ENCODE measurements at regions not wholly inside any gene's neighbourhood (a gene's known extent, or its start where the extent isn't known, plus 50 kb on each side); places are given as distances from the start of the nearest gene placed in this dataset.
A peak's percentile ranks its signal among the peaks of the same experiment; 100 is the strongest.

DNA sequence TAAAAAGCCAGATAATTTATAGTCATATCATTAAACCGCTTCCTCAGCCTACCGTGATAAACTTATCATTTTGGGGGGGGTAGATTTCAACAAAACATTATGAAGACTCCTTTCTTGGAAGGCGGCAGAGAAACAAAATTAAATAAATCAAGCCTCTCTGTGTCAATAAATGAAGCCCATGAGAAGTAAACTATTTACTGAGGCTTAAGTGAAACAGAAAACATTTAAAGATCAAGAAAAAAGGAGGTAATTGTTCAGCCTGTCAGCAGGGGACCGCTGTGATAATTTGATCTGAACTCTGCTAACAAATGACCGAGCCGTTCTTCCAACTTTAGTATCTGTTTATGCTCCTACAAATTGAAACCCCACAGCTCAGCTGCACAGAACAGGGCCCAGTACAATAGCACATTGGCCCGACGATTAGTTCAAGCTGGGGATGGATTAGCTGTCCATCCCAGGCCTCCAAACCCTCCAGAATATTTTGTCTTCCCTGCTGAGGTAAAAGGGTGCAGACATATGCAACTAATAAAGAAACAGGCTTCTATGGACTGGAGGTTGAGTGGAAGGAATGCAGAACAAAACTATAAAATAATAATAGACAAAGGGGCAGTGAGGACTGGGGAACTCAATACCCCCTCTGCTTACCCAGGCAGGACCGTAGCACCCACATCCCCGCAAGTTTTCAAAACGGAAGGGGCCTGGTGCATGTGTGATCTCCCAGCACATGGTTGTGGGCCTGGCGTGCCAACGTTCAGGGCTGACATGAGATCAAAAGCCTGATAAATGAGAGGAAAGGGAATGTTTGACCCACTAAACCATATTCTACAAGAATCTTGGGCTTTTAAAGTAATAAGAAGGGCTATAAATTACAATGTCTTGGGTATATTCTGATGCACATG is 298.1 kb upstream of the IRX5 start:
- DNase-seq (ENCODE audit: low read depth in 3 of 3, low spot score in 2 of 3) = no peak

DNA sequence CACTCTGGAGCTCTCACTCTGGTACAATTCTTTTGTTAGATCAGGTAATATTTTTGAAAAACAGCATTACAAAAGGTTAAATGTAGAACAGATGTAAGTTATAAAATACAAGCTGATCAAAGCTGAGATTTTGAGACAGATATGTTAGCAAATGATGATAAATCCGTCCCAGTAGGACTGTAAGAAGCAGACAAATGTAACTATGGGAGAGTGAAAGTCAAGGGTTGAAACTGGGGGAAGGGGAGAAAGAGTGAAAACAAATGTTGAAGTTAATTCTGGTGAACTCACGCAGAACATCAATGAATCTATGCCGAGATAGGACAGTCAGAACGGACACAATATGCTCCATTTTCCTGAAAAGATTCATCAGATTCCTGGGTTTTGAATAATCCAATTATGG is 298.9 kb upstream of the IRX5 start:
- peak in 1 of 3 donors; percentile 13 for DNase-seq (ENCODE audit: low read depth in 3 of 3, low spot score in 2 of 3)

DNA sequence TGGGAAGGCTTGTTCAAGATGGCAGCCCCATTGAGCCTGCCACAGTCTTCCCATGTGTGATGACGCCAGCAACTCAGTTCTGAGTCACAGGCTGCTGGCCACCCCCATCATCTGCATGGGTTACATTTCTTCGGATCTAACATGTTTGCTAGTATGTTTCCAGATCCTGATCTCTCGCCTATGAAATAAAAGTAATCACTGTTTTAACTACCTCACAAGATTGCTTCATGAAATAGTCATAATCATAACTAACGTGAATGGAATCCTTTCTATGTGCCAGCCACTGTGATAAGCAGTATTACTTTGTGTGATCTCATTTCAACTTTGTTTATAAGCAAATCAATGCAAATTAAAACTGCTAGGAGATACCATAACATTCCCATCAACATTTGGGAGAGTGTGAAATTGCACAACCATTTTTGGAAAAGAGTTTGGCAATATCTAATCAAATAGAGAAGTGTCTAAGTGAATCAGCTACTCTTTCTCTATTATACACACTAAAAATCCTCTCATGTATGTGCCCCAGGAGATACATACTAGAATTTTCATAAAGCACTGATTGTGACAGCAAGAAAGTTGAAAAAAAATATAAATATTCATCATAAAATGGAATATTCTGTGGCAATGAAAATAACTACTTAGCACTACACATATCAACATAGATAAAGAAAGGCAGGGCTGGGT is 300.2 kb upstream of the IRX5 start:
- DNase-seq (ENCODE audit: low read depth in 3 of 3, low spot score in 2 of 3) = no peak

DNA sequence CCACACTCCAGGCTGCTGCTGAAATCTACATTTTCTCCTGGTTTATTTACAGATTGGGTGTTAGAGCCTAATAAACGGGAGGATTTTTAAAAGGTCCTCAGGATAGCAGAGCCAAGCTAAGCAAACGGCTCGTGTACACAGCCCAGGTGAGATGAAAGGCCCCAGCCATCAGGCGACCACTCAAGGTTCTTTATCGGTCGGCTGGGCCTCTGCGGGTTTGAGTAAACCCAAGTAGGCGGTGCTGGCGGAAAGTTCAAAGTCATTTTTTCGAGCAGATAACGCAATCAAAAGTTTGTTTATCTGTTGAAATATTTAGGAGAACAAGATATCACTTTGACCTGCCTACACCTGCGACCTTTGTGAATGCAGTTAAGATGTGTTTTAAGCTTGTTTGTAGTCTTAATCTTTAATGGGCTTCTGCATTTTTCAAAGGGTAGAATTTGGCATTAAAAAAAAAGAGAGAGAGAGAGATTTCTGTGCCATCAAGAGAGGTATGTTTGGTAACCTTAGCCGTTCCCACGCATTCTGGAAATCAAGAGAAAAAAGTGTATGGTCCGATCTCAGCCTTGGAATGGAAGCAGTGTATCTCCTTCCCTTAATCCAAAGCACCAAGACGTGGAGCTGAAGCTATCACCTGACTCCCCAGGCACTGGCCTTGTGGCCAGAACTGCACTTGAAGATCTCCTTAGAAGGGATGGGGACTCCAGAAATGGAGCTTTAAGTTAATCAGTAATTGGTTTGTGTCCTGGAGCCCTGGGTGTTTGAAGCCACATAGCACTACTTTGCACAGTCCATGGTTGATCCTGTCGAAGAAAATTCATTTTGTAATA is 301.7 kb upstream of the IRX5 start:
- DNase-seq (ENCODE audit: low read depth in 3 of 3, low spot score in 2 of 3) = no peak

DNA sequence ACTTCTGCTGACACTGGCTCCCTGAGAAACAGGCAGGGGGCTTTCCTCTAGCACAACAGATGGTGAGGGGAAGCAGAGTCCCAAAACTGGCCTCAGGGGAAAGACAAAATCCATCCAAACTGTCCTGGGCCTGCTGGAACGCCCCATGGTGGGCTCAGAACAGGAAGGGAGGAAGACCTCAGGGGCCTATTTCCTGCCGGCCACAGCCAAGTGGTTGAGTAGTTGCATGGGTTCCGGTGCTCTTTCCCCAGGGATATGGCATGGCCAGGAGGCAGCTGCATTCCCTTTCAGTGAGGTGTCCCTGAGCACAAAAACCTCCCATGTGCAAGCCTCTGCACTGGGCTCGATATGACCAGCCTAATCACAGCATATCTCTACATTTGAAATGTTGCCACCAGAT is 303.0 kb upstream of the IRX5 start:
- no peak for DNase-seq (ENCODE audit: low read depth in 3 of 3, low spot score in 2 of 3)

DNA sequence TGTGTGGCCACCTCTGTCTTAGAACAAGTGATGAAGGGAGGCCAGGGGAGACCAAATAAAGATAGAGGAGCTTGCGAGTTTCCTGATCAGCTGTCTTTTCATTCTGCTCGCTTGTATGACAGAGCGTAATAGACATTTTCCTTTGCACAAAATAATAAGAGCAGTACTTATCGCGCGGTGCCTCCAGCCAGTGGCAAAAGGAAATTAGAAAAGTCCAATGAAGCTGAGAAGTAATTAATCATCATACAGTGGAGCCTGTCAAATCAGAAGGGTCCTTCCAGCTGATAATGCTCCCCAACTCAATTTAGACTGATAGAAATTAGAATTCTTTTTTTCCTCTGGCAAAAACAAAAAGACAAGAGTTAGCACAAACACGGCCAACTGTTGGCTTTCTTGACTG is 307.0 kb upstream of the IRX5 start:
- no peak for DNase-seq (ENCODE audit: low read depth in 3 of 3, low spot score in 2 of 3)

DNA sequence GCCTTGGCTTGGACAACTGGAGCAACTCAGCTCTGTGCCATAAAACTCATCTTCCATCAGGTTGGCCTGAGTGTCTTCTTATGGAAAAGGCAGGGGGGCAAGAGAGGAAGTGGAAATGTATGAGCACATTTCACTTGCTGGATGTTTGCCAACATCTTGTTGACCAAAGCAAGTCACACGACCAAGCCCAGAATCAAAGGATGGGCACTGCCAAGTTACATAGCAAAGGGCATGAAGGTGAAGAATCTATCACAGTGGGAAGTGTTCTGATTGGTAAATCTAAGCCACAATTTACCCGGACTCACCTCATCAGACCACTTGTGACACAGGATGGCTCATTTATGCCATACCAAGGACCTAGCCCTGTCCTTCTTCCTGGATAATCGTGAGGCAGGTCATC is 310.5 kb upstream of the IRX5 start:
- no peak for DNase-seq (ENCODE audit: low read depth in 3 of 3, low spot score in 2 of 3)

DNA sequence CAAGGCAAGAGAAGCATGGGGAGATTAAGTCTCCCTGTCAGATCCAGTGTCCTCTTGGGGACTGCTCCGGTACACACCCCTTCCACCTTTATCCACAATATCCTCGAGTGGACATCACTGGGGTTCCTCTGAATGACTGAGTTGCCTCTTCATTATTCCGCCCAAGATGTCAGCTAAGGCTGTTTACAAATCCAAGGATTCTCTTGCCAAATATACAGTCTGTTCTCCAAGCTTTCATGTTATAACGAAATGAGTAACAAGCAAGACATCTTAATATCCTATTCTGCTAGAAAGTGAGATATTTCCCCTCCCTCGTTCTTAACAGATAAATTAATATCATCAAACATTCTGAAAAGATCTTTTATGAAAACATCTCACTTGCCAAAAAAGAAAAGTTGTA is 314.1 kb upstream of the IRX5 start:
- DNase-seq (ENCODE audit: low read depth in 3 of 3, low spot score in 2 of 3) = no peak

DNA sequence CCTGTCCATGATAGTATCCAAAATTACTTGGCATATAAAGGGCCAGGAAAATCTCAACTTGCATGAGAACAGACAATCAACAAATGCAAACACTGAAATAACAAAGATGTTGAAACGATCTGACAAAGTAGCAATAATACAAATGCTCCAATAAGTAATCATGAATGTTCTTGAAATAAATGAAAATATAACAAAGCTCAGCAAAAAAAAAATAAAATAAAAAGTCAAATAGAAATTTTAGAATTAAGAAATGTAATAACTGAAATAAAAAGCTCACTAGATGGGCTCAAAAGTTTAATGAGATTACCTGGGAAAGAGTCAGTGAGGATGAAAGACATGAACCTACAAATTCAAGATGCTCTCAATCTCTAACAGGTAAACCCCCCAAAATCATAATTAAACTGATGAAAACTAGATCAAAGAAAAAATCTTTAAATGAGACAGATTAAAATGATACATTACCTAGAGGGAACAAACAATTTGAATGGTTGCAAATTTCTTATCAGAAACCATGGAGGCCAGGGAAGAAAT is 319.0 kb upstream of the IRX3 start:
- no peak for DNase-seq (ENCODE audit: low read depth in 3 of 3, low spot score in 2 of 3)

DNA sequence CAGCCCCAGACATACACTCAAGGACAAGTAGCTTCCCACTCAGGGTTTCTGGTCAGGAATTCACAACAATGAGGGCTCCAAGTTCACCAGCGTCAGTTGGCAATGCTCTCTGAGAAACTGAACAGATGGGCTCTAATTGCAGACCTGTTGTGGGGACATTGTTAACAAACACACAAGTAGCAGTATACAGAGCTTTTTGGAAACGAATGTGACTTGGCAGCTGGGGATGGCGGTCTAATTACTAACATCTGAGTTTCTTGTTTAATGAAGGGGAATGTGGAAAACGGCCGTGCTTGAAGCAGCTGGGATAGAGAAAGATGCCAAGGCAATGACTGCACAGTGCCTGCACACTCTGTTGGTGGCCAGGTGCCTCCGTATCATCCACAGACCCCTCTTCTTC is 316.1 kb upstream of the IRX3 start:
- DNase-seq (ENCODE audit: low read depth in 3 of 3, low spot score in 2 of 3) = no peak

DNA sequence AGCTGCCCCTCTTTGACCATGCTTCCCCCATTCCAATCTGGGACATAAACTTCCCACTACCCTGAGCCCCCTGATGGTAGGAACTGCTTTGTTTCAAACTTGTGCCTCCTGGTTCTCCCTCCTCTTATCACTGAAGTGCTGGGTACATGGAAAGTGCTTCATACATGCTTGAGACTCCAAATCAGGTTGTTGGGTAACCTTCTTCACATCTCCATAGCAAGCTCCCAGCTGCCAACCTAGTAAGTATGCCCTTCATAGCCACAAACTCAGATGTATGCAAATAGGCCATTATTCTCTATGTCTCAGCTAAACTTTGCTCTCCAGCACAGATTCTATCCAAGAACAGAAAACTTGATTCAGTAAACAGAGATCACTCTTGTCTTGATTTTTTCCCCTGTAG is 310.6 kb upstream of the IRX3 start:
- no peak for DNase-seq (ENCODE audit: low read depth in 3 of 3, low spot score in 2 of 3)

DNA sequence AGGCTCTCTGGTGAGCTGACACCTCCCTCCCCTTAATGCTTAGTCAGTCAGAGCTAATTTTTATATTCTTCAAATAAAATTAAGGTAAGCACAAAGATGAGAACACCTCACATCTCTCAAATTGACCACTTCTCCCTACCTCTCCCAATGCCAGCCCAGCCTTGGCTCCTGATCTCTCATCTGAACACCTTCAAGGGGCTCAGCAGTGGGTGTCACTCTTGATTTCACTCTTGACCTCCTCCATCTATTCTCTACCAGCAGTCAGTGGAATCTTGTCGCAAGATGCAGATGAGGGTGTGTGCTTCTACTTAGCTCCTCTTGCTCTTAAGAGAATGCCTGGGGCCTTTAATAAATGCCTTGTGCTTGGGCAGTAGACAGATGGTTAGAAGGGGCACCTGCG is 309.0 kb upstream of the IRX3 start:
- DNase-seq (ENCODE audit: low read depth in 3 of 3, low spot score in 2 of 3) = no peak

DNA sequence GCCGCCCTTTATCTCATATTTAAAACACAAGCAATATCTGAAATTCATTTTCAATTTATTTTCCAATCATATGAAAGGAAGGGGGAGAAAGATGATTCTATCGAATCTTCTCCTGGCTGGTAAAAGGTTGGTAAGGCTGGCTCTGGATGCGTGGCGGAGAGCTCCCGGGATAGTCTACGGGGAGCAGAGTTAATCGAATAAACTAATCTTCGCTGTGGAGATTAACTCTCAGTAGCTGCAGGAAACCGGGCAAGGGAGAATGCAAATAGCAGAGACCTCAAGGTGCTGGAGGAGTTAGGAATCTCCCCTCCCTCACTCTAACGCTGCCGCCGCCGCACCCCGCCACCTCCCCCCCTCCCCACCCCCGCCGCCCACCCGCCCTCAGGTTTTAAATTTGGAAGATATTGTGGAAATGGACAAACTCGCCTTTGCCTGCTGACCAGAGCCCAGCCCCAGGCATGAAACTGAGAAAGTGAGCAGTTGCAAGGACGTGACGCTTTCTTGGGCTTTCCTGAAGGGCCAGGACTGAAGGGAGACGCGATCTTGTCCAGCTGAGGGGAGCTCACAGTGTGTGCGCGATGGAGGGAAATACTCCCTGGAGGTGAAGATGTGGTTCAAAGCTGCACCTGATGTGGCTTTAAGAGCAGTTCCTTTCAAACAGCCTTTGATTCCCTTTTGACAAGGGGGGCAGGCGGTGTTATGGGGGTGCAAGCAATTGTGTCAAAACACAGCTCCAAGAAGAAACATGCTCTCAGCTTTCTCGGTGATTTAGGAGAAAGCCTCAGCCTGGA is 308.2 kb upstream of the IRX3 start:
- no peak for DNase-seq (ENCODE audit: low read depth in 3 of 3, low spot score in 2 of 3)

DNA sequence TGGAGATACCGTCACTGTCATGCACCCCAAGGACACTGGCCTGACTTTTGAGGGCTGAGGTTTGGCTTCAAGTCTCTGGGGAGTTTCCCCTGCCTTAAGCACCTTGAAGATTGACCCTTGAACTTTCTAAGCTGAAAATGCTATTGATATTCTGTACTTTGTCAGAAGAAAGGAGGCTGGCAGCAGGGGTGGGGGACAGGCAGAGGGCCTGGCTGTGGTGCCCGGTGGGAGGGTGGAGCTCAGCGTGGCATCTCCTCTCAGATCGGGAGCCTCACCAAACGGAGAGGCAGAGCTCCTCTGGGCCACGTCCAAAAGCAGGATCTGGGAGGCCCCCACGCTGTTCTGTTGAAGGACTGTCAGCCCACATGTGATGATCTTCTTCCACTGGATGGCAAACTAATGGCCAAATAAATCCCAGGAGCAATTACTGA is 305.2 kb upstream of the IRX3 start:
- DNase-seq (ENCODE audit: low read depth in 3 of 3, low spot score in 2 of 3) = no peak

DNA sequence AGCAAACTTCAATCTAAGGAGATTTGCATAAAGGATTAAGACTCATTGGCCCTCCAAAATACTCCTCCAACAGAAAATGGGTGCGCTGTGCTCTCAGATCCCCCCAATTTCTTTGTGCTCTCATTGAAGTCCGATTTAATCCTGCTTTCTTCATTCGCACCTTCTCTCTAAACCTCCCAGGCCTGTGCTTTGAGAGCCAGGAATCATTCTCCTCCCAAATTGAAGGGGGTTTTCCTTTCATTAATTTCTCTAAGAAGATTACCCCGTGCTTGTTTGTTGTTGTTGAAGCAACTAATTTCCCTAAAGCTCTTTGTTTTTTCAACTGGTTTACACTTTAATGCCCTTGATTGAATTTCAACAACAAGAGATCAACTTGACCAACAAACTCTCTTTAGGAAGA is 304.2 kb upstream of the IRX3 start:
- DNase-seq (ENCODE audit: low read depth in 3 of 3, low spot score in 2 of 3) = no peak

DNA sequence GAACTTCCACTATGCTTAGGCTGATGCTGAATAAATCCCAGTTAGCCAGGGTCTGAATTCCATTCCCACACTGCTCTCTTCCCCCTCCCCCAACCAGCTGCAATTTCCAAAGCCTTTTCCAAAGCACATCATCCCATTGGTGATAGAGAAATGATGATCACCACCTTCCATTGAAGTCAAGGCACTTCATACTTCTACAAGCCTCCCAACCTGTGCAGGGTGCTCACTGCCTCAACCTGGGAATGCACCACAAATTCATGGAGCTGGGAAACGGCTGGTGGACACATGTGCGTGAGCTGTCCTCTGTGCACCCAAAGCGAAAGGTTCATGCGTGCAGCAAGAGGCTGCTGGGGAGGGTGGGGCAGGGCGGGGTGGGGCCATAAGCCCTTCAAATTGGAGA is 302.7 kb upstream of the IRX3 start:
- no peak for DNase-seq (ENCODE audit: low read depth in 3 of 3, low spot score in 2 of 3)

DNA sequence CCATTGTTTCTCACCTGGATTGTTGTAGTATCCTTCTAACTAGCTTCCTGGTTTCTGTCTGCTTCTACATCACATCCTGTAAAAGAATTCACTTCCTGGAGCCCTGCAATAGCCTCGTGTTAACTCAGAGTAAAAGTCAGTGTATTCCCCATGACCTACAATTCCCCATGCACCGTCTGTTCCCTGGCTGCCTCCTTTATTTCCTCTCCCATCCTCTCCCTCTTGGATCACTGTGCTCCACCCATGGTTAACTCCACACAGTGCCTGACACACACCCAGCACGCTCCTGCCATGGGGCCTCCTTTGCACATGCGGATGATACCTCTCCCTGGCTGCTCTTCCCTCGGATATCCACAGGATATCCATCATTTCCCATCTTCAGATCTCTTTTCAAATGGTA is 301.4 kb upstream of the IRX3 start:
- no peak for DNase-seq (ENCODE audit: low read depth in 3 of 3, low spot score in 2 of 3)

DNA sequence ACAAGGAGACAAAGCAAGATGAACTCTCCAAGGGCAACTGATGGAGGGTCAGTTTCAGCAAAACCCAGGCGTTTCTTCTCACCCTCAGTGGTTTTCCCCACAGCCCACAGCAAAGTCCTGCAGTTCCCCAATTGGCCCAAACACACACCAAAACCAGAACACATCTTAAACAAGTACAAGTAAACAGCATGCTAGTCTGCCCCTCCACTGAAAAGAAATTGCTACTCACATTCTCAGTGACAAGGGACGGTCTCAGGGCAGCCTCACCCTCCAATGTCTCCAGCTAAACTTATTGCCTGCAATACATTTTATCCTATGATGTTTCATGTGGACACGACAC is 300.6 kb upstream of the IRX3 start:
- no peak for DNase-seq (ENCODE audit: low read depth in 3 of 3, low spot score in 2 of 3)

DNA sequence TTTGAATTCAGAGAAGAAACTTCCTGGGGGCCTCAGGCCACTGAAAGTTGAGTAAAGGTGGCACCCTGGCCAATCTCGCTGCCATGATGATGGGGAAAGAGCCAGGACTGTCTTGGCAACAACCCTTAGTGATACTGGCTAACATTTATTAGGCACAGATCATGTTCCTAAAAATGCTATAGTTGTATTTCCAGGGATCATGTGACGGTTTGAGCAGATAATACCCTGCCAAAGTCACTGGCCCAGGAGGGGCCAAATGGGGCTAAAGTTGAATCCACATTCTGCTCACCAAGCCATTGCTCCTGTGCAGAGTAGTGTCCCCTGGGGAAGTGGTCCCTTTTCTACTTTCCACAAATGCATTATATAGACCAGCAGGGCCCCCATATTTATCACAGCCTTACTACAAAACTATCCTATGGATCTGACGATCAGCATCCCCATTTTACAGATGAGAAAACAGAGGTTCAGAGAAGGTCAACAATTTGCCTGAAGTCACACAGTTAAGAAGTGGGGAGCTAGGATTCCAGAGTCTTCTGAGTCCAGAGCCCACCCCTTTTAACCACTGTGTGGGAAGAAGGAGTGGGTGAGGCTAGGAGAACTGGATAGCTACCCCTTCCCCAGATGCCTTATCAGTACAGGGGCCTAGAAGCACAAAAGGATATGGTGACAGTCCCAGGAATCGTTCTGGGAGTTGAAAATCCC is 300.0 kb upstream of the IRX3 start:
- no peak for DNase-seq (ENCODE audit: low read depth in 3 of 3, low spot score in 2 of 3)

DNA sequence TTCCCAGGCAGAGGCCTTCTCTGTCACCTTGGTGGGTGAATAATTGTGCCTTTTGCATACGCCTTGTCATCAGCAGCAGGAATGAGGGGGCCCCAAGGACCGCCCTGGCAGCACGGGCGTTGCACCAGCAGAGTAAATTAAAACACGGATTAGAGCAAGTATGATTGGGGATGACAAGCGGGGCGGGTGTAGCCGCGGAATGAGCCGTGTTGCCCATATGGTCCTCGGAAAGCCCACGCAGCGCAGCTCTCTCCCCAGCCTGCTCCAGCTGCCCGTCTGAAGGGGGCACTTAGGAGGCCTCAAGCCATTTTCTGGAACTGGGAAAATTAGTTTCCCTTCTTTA is 299.4 kb upstream of the IRX3 start:
- DNase-seq (ENCODE audit: low read depth in 3 of 3, low spot score in 2 of 3) = no peak

Data from right renal cortex interstitium (tissue), 3 donors.